H9 (cell line): ENCODE measurements at regions not wholly inside any gene's neighbourhood (a gene's known extent, or its start where the extent isn't known, plus 50 kb on each side); places are given as distances from the start of the nearest gene placed in this dataset.

Experiments
- DNase-seq: peaks from one replicate; pipeline ENCODE4 v3.0.0-alpha.2; 2017
- H2AFZ ChIP-seq: one replicate; pipeline ENCODE4 v1.6.1; 2013; ENCODE audit warnings: mild to moderate bottlenecking, low read length, control low read depth, moderate library complexity
- H2AK5ac ChIP-seq: 2 replicates; pipeline ENCODE4 v1.6.1; 2013; ENCODE audit warnings: low read length, control low read depth, mixed read lengths; ENCODE audit not compliant: insufficient read length
- H2BK120ac ChIP-seq: one replicate; pipeline ENCODE4 v1.6.1; 2013; ENCODE audit warnings: low read depth, mild to moderate bottlenecking, low read length, control low read depth, inconsistent platforms; ENCODE audit not compliant: poor library complexity, severe bottlenecking
- H2BK12ac ChIP-seq: 2 replicates; pipeline ENCODE4 v1.6.1; 2013; ENCODE audit warnings: low read length, control low read depth, mixed read lengths, low read depth; ENCODE audit not compliant: insufficient read length
- H2BK15ac ChIP-seq: 2 replicates; pipeline ENCODE4 v1.6.1; 2013; ENCODE audit warnings: low read depth, low read length, control low read depth
- H2BK20ac ChIP-seq: one replicate; pipeline ENCODE4 v1.6.1; 2013; ENCODE audit warnings: low read depth, mild to moderate bottlenecking, low read length, control low read depth, inconsistent platforms; ENCODE audit not compliant: poor library complexity, severe bottlenecking
- H2BK5ac ChIP-seq: 2 replicates; pipeline ENCODE4 v1.6.1; 2013; ENCODE audit warnings: low read length, control low read depth, mixed read lengths; ENCODE audit not compliant: insufficient read length
- H3K14ac ChIP-seq: 2 replicates; pipeline ENCODE4 v1.6.1; 2013; ENCODE audit warnings: low read length, control low read depth; ENCODE audit not compliant: insufficient read depth
- H3K18ac ChIP-seq: 2 replicates; pipeline ENCODE4 v1.6.1; 2013; ENCODE audit warnings: low read depth, mild to moderate bottlenecking, mixed read lengths, low read length, control low read depth; ENCODE audit not compliant: insufficient read length
- H3K23ac ChIP-seq: 2 replicates; pipeline ENCODE4 v1.6.1; 2013; ENCODE audit warnings: low read length, control low read depth, mixed read lengths, low read depth; ENCODE audit not compliant: insufficient read length
- H3K23me2 ChIP-seq: 2 replicates; pipeline ENCODE4 v1.6.1; 2013; ENCODE audit warnings: low read depth, mild to moderate bottlenecking, mixed read lengths, low read length, control low read depth; ENCODE audit not compliant: insufficient read length, poor library complexity, severe bottlenecking
- H3K27ac ChIP-seq: 2 replicates; pipeline ENCODE4 v1.5.1; 2013; ENCODE audit warnings: low read length, control low read depth, mixed read lengths, low read depth; ENCODE audit not compliant: insufficient read length
- H3K27me3 ChIP-seq: 2 replicates; pipeline ENCODE4 v1.6.1; 2013; ENCODE audit warnings: low read length, control low read depth, inconsistent platforms; ENCODE audit not compliant: insufficient read depth
- H3K4ac ChIP-seq: 2 replicates; pipeline ENCODE4 v1.6.1; 2013; ENCODE audit warnings: low read depth, mild to moderate bottlenecking, control low read depth, inconsistent platforms, low read length, moderate library complexity
- H3K4me1 ChIP-seq: 2 replicates; pipeline ENCODE4 v1.6.1; 2013; ENCODE audit warnings: low read length, control low read depth, inconsistent platforms; ENCODE audit not compliant: insufficient read depth
- H3K4me2 ChIP-seq: 2 replicates; pipeline ENCODE4 v1.6.1; 2013; ENCODE audit warnings: low read length, control low read depth, mixed read lengths; ENCODE audit not compliant: insufficient read length, insufficient read depth
- H3K56ac ChIP-seq: 2 replicates; pipeline ENCODE4 v1.6.1; 2013; ENCODE audit warnings: low read depth, mild to moderate bottlenecking, mixed read lengths, low read length, control low read depth; ENCODE audit not compliant: insufficient read length
- H3K79me1 ChIP-seq: 2 replicates; pipeline ENCODE4 v1.6.1; 2013; ENCODE audit warnings: low read depth, mild to moderate bottlenecking, moderate library complexity, low read length, control low read depth, inconsistent platforms; ENCODE audit not compliant: insufficient read depth, poor library complexity, severe bottlenecking
- H3K79me2 ChIP-seq: 2 replicates; pipeline ENCODE4 v1.6.1; 2013; ENCODE audit warnings: low read length, control low read depth, inconsistent platforms; ENCODE audit not compliant: insufficient read depth
- H3K9ac ChIP-seq: 2 replicates; pipeline ENCODE4 v1.6.1; 2013; ENCODE audit warnings: low read length, control low read depth, mixed read lengths; ENCODE audit not compliant: insufficient read length; ENCODE audit errors: extremely low read depth
- H3K9me3 ChIP-seq: one replicate; pipeline ENCODE4 v1.6.1; 2013; ENCODE audit warnings: low read depth, low read length, inconsistent platforms; ENCODE audit not compliant: control insufficient read depth
- H3T11ph ChIP-seq: one replicate; pipeline ENCODE4 v1.6.1; 2013; ENCODE audit warnings: mild to moderate bottlenecking, low read length, control low read depth, inconsistent platforms
- H4K20me1 ChIP-seq: one replicate; pipeline ENCODE4 v1.6.1; 2013; ENCODE audit not compliant: control insufficient read depth, insufficient read length, insufficient read depth
- H4K5ac ChIP-seq: 2 replicates; pipeline ENCODE4 v1.6.1; 2013; ENCODE audit warnings: low read depth, mild to moderate bottlenecking, mixed read lengths, low read length, control low read depth; ENCODE audit not compliant: insufficient read length
- H4K8ac ChIP-seq: replicated peaks from 2 replicates; pipeline ENCODE4 v1.6.1; 2013; ENCODE audit warnings: low read length, control low read depth, mixed read lengths, low read depth; ENCODE audit not compliant: insufficient read length
- H4K91ac ChIP-seq: 2 replicates; pipeline ENCODE4 v1.6.1; 2013; ENCODE audit warnings: low read depth, mild to moderate bottlenecking, moderate library complexity, mixed read lengths, low read length, control low read depth; ENCODE audit not compliant: insufficient read length
- H3K27ac Mint-ChIP-seq, 3 experiments: 2 replicates in 2 of 3; 3 replicates in 1 of 3; pipeline ENCODE4 v1.8.0; 2020 to 2021; ENCODE audit warnings: mixed read lengths in 3 of 3, mild to moderate bottlenecking in 1 of 3, moderate library complexity in 1 of 3
- H3K27me3 Mint-ChIP-seq: 2 replicates; pipeline ENCODE4 v1.8.0; 2021; ENCODE audit warnings: low read depth, mild to moderate bottlenecking, moderate library complexity, mixed read lengths
- H3K36me3 Mint-ChIP-seq, 3 experiments: 2 replicates in 2 of 3; 3 replicates in 1 of 3; pipeline ENCODE4 v1.8.0; 2020 to 2021; ENCODE audit warnings: low read depth in 3 of 3, mixed read lengths in 3 of 3; ENCODE audit not compliant: insufficient read depth in 1 of 3
- H3K4me1 Mint-ChIP-seq, 2 experiments: 2 replicates each; pipeline ENCODE4 v1.8.0; 2020; ENCODE audit warnings: mixed read lengths in 2 of 2
- H3K4me3 Mint-ChIP-seq, 2 experiments: 2 replicates in 1 of 2; 3 replicates in 1 of 2; pipeline ENCODE4 v1.8.0; 2020 to 2021; ENCODE audit warnings: mild to moderate bottlenecking in 2 of 2, mixed read lengths in 2 of 2, moderate library complexity in 1 of 2
- H3K9me3 Mint-ChIP-seq, 2 experiments: 2 replicates in 1 of 2; 3 replicates in 1 of 2; pipeline ENCODE4 v1.8.0; 2020; ENCODE audit warnings: mild to moderate bottlenecking in 2 of 2, mixed read lengths in 2 of 2, moderate library complexity in 1 of 2
- WGBS: extraction: QIAGEN DNeasy Blood & Tissue Kit; methylation state at CpG from one replicate; pipeline ENCODE4 v1.1.7; 2013; ENCODE audit warnings: missing lambda C conversion rate, low lambda C conversion rate, mixed read lengths; ENCODE audit not compliant: insufficient read length; ENCODE audit errors: extremely low coverage; 5-methylcytosine and 5-hydroxymethylcytosine counted together
- TF ChIP-seq, protein P1 (sequence below): fragments of 200-600 bp; sonication (generic); conservative IDR thresholded peaks from 3 replicates; pipeline ENCODE4 v1.8.0; 2021; ENCODE audit warnings: antibody characterized with exemption, mild to moderate bottlenecking

DNA sequence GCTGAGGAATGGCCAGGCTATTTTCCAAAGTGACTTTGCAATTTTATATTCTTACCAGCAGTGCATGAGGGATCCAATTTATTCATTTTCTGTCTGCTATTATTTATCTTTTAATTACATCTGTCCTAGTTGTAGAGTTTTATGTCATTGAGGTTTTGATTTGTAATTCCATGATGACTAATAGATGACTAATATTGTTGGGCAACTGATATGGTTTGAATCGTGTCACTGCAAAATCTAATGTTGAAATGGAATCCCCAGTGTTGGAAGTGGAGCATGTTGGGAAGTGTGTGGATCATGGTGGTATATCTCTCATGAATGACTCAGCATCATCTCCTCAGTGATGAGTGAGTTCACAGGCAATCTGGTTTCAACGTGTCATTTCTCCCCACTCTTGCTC, 201.5 kb downstream of the TBX22 start:
- Histone ChIP-seq H3K4ac (no peak overlapping the region), H2AK5ac (no peak overlapping the region)

More for the DNA sequence above, 201.5 kb downstream of the TBX22 start:
- H3K4me3 Mint-ChIP-seq: no peak overlapping the region
- H3K27me3 ChIP-seq: no peaks in the 10 kb centered on the region
- no peak overlapping the region for H2BK120ac ChIP-seq
- H3K79me2 ChIP-seq: no peaks in the 10 kb centered on the region
- H3K4me1 Mint-ChIP-seq: no peaks in the 10 kb centered on the region
- H2BK12ac ChIP-seq: no peak overlapping the region
- H4K8ac ChIP-seq: no peak overlapping the region
- H2BK20ac ChIP-seq: no peak overlapping the region
- no peak overlapping the region for H3K27ac ChIP-seq
- peaks cover 75 to 87% of the 10 kb centered on the region in 2 experiments for H3K9me3 Mint-ChIP-seq
- no peaks in the 10 kb centered on the region for H3K27me3 Mint-ChIP-seq
- H4K20me1 ChIP-seq: no peaks in the 10 kb centered on the region
- H3K9me3 ChIP-seq: peaks cover 37% of the 10 kb centered on the region
- no peak overlapping the region for H3K23ac ChIP-seq
- H3K56ac ChIP-seq: no peak overlapping the region
- no CpG with 5 or more reads among the region's 2 CpGs for WGBS
- no peak overlapping the region for H4K91ac ChIP-seq
- no peak for DNase-seq
- no peak overlapping the region for H3K27ac Mint-ChIP-seq
- H3K14ac ChIP-seq: no peak overlapping the region
- H3K18ac ChIP-seq: no peak overlapping the region
- H2AFZ ChIP-seq: no peak overlapping the region
- H4K5ac ChIP-seq: no peak overlapping the region
- no peak overlapping the region for H3K4me2 ChIP-seq
- TF ChIP-seq, protein P1, sequence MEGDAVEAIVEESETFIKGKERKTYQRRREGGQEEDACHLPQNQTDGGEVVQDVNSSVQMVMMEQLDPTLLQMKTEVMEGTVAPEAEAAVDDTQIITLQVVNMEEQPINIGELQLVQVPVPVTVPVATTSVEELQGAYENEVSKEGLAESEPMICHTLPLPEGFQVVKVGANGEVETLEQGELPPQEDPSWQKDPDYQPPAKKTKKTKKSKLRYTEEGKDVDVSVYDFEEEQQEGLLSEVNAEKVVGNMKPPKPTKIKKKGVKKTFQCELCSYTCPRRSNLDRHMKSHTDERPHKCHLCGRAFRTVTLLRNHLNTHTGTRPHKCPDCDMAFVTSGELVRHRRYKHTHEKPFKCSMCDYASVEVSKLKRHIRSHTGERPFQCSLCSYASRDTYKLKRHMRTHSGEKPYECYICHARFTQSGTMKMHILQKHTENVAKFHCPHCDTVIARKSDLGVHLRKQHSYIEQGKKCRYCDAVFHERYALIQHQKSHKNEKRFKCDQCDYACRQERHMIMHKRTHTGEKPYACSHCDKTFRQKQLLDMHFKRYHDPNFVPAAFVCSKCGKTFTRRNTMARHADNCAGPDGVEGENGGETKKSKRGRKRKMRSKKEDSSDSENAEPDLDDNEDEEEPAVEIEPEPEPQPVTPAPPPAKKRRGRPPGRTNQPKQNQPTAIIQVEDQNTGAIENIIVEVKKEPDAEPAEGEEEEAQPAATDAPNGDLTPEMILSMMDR: no peak
- no peak overlapping the region for H2BK15ac ChIP-seq
- H3K4me1 ChIP-seq: no peaks in the 10 kb centered on the region
- no peak overlapping the region for H2BK5ac ChIP-seq
- H3K36me3 Mint-ChIP-seq: peaks cover 9 to 23% (median 11%) of the 10 kb centered on the region in 3 experiments; a peak in 6 of 7 replicates
- H3K23me2 ChIP-seq: no peaks in the 10 kb centered on the region
- H3K9ac ChIP-seq: no peak overlapping the region
- no peaks in the 10 kb centered on the region for H3K79me1 ChIP-seq
- no peak overlapping the region for H3T11ph ChIP-seq
